Skeletal muscle tissue (tissue), 3 donors: ENCODE measurements at regions not wholly inside any gene's neighbourhood (a gene's known extent, or its start where the extent isn't known, plus 50 kb on each side); places are given as distances from the start of the nearest gene placed in this dataset.
"Not testable (repeated sequence)": the region's sequence is repeated elsewhere in the genome, so short reads cannot be mapped to it uniquely, and the experiment has no call there.

Experiments
- H3K27ac ChIP-seq: one replicate; pipeline ENCODE4 v1.7.0; 2013; ENCODE audit warnings: mild to moderate bottlenecking, low read depth, low read length, inconsistent platforms
- H3K27me3 ChIP-seq, 3 donors: one replicate each; pipeline ENCODE4 v1.7.0; 2013; ENCODE audit warnings: low read length in 3 of 3; ENCODE audit not compliant: control insufficient read depth in 3 of 3, insufficient read depth in 3 of 3
- H3K36me3 ChIP-seq, 3 donors: one replicate each; pipeline ENCODE4 v1.7.0; 2013; ENCODE audit warnings: low read length in 3 of 3; ENCODE audit not compliant: control insufficient read depth in 3 of 3, insufficient read depth in 3 of 3
- H3K4me1 ChIP-seq, 3 donors: one replicate each; pipeline ENCODE4 v1.7.0; 2013; ENCODE audit warnings: low read length in 3 of 3, mild to moderate bottlenecking in 3 of 3; ENCODE audit not compliant: control insufficient read depth in 3 of 3, insufficient read depth in 3 of 3
- H3K4me3 ChIP-seq, 3 donors: one replicate each; pipeline ENCODE4 v1.7.0; 2013; ENCODE audit warnings: low read length in 3 of 3
- H3K9ac ChIP-seq, 3 donors: one replicate each; pipeline ENCODE4 v1.7.0; 2013; ENCODE audit warnings: low read length in 3 of 3, mild to moderate bottlenecking in 3 of 3, moderate library complexity in 2 of 3, low read depth in 1 of 3
- H3K9me3 ChIP-seq, 3 donors: one replicate each; pipeline ENCODE4 v1.7.0; 2013; ENCODE audit warnings: low read length in 3 of 3; ENCODE audit not compliant: control insufficient read depth in 3 of 3
- donor health status: Osteomylitis.

DNA sequence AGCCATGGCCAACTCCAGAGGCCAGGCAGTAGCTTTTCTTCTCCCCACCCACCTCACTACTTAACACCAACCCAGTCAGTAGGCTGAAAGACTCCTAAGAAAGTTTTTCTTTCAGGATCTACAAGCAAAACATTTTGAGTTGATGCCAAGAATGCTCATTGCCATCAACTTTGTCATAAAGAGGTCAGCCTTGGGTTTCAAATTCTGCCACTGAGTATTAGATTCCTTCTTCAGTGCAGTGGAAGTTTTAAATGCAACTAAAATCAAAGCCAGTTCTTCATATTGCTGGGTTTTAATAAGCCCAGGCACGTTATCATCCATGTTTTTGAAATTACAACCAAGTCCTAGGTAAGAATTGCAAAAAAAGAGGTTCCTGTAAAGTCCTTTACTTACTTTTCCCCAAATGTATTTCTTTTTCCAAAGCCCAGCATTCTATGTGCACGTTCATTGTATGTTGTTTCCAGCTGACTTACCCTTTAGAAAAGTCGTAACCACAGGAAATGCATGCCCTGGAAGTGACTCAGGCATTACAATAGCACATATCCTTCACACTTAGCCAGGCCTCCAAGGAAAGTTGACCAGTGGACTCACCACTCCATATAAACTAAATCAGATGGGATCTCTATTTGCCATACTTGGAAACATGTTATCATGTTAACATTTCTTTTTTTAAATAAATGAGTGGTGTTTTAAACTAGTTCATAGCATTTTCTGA is 229.9 kb downstream of the SOX3 start:
- Histone ChIP-seq H3K27ac (no peak overlapping the region), H3K9ac (no peak overlapping the region), H3K4me3 (no peak overlapping the region), H3K4me1 (no peaks in the 10 kb centered on the region), H3K27me3 (no peaks in the 10 kb centered on the region), H3K9me3 (no peaks in the 10 kb centered on the region), H3K36me3 (no peaks in the 10 kb centered on the region)

DNA sequence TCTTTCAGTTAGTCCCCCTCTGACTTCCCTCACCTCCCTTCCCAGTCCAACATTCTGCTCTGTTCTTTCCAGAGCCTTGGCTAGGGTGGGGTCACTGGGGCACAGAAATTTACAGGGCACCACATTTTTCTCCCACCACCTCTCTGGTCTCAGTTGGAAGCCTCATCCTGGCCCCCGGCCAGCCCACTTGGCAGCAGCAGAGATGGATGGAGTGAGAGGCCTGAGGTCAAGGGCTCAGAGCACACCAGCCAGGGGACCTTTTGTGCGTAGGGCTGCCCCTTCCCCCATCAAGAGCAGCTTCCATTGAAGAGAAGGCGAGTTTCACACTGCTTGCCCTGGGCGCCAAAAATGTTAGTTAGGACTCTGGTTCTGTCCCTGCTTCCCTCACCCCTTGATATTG is 230.9 kb downstream of the SOX3 start:
- H3K27me3 ChIP-seq = no peaks in the 10 kb centered on the region
- H3K4me1 ChIP-seq = no peaks in the 10 kb centered on the region
- H3K9ac ChIP-seq = no peak overlapping the region
- no peaks in the 10 kb centered on the region for H3K36me3 ChIP-seq
- H3K4me3 ChIP-seq = no peak overlapping the region
- H3K27ac ChIP-seq = no peak overlapping the region
- no peaks in the 10 kb centered on the region for H3K9me3 ChIP-seq

DNA sequence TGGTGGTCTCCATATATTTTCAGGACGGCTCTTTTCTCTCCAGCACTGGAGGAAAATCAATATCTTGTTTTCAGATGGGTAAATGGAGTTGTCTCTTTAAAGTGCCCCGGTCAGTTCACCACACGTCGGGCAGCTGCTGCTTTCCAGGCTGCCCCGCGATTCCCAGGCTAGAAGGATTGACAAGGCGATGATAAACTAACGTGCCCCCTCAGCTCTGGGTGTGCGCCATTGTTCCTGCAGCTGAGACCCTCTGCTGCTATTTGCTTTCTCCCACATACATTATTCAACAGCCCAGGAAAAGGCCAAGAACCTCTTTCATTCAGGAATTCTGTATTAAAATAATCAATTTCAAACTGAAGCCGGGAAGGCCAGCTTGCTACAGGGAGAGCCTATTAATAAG is 254.5 kb downstream of the SOX3 start:
- Histone ChIP-seq H3K27ac (no peak overlapping the region), H3K4me1 (no peaks in the 10 kb centered on the region), H3K9me3 (no peaks in the 10 kb centered on the region), H3K4me3 (no peak overlapping the region), H3K9ac (no peak overlapping the region), H3K27me3 (peaks cover 0 to 2% (median 0%) of the 10 kb centered on the region in 3 donors), H3K36me3 (no peaks in the 10 kb centered on the region)

- Histone ChIP-seq H3K36me3 (no peaks in the 10 kb centered on the region), H3K9ac (no peak overlapping the region), H3K27ac (no peak overlapping the region)
These were observed 255.8 kb downstream of the SOX3 start for GRCh38 chrX:140249088-140249487.

GRCh38 chrX:140229191-140229590 is 263.9 kb upstream of the CXorf66 start:
- no peak overlapping the region for H3K27ac ChIP-seq
- H3K27me3 ChIP-seq = no peaks in the 10 kb centered on the region
- no peak overlapping the region for H3K4me3 ChIP-seq
- no peaks in the 10 kb centered on the region for H3K4me1 ChIP-seq
- no peak overlapping the region for H3K9ac ChIP-seq
- no peaks in the 10 kb centered on the region for H3K36me3 ChIP-seq
- no peaks in the 10 kb centered on the region for H3K9me3 ChIP-seq

More at GRCh38 chrX:140249088-140249487, 255.8 kb downstream of the SOX3 start:
- Histone ChIP-seq H3K27me3 (peaks cover 0 to 2% (median 0%) of the 10 kb centered on the region in 3 donors), H3K9me3 (no peaks in the 10 kb centered on the region), H3K4me3 (no peak overlapping the region), H3K4me1 (no peaks in the 10 kb centered on the region)

GRCh38 chrX:140226037-140226436 is 260.7 kb upstream of the CXorf66 start:
- not testable (repeated sequence) for H3K27ac ChIP-seq, H3K9me3 ChIP-seq, H3K4me1 ChIP-seq, H3K36me3 ChIP-seq, H3K9ac ChIP-seq, H3K27me3 ChIP-seq, H3K4me3 ChIP-seq

- H3K27ac ChIP-seq, H3K4me1 ChIP-seq, H3K9ac ChIP-seq, H3K27me3 ChIP-seq, H3K4me3 ChIP-seq, H3K9me3 ChIP-seq, H3K36me3 ChIP-seq: not testable (repeated sequence)
These were observed 250.6 kb upstream of the CXorf66 start for GRCh38 chrX:140215894-140216293.

DNA sequence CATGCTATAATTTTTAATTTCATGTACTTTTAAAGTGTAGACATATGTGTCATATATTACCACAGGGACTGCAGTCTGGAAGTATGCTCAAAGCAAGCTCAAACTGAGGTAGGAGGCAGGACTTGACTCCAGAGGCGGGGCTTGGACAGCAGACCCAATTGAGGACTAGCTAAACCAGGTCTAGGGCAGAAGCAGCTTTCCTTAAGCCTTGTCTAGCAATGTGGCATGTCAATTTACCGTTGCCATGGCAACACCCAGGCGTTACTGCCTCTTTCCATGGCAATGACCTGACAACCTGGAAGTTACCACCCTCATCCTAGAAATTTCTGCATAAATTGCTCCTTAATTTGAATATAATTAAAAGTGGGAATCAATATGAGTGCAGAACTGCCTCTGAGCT is 249.2 kb upstream of the CXorf66 start:
- H3K9ac ChIP-seq, H3K4me1 ChIP-seq, H3K4me3 ChIP-seq, H3K27ac ChIP-seq, H3K9me3 ChIP-seq, H3K36me3 ChIP-seq, H3K27me3 ChIP-seq: not testable (repeated sequence)

DNA sequence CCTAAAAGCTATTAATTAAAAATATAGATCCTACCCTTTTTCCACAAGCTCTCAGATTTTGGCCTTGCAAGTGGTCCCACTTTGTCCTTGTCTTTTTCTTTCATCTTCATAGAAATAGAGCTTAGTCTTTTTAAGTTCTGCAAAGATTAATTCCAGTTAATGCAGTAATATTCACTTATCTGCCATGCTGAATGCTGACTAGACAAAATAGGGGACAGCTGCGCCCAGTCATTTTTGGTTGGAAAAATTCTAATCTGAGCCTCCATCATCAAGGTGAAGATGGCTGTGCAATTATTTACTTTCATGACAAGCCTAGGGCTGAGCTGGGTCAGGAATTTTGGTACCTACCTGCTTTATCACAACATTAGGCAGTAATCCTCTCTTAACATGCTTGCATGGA is 241.3 kb upstream of the CXorf66 start:
- H3K9ac ChIP-seq = no peak overlapping the region

DNA sequence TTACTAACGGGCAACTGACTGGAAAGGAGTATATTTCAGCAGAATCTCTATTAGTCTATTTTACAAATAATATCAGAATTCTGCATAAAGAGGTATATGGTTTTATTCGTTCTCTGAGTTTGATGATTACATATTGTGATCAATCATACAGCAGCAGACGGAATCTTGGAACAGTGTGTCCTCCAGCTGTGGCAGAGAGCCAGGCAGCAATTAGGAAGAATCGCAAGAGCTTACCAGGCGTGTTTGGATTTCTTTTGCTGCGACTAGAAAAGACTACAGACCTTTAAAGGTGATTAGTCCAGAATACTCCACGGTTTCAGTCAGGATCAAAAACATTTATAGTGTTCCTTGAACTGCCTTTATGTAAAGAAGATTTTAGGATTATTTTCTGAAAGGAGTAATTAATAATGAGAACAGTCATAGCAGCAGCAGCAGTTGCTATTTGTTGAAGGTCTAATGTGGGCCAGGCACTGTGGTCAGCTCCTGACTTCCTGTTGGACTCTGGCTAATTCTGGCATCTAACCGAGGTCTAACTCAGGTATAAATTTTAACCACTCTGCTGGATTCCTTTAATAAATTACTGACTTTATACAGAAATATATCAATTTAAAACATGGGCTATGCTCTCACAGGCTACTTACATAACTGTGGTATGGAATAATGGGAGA is 225.3 kb upstream of the CXorf66 start:
- Histone ChIP-seq H3K4me1 (no peaks in the 10 kb centered on the region), H3K9me3 (no peaks in the 10 kb centered on the region), H3K27me3 (no peaks in the 10 kb centered on the region), H3K4me3 (no peak overlapping the region), H3K36me3 (no peaks in the 10 kb centered on the region), H3K27ac (no peak overlapping the region), H3K9ac (no peak overlapping the region)

More for the DNA sequence above, 241.3 kb upstream of the CXorf66 start:
- H3K27me3 ChIP-seq = no peaks in the 10 kb centered on the region
- H3K4me3 ChIP-seq = no peak overlapping the region
- no peaks in the 10 kb centered on the region for H3K9me3 ChIP-seq
- no peak overlapping the region for H3K27ac ChIP-seq
- H3K4me1 ChIP-seq = no peaks in the 10 kb centered on the region
- no peaks in the 10 kb centered on the region for H3K36me3 ChIP-seq
